ENCODE measurements at regions not wholly inside any gene's neighbourhood (a gene's known extent, or its start where the extent isn't known, plus 50 kb on each side); places are given as distances from the start of the nearest gene placed in this dataset.

DNA sequence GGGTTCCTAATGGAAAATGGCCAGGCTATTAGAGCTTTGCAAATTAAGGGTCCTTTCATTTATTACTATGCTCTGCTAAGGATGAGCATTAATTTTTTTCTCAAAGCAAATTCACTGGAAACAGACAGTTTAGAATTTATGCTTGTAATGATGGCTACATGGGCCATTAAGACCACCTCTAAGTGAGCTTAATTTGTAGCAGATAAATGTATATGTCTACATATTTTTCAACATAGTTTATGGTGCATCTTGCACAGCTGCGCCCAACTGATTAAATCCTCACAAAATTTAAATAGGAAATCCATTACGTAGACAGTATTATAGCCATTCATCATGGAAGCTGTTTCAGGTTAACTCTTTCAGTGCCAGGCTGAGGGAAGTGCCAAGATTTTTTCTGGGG is 220.9 kb downstream of the CBLN1 start:
- no peak for ATAC-seq (replicated peaks; ENCODE audit: extremely low read depth, poor library complexity, severe bottlenecking)
- H3K4me3 Mint-ChIP-seq: no peak overlapping the region

DNA sequence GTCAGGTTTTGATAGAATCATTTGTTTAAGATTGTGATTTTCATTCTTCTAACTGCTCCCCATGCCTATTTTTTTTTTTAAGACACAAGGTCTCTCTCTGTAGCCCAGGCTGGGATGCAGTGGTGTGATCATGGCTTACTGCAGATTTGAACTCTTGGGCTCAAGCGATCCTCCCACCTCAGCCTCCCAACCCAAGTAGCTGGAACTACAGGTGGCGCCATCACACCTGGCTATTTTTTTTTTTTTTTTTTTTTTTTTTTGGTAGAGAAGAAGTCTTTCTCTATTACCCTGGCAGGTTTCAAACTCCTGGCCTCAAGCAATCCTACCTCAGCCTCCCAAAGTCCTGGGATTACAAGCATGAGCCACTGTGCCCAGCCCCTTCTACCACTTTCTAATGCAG is 223.3 kb downstream of the CBLN1 start:
- Mint-ChIP-seq H3K36me3 (ENCODE audit: insufficient read depth) (no peaks in the 10 kb centered on the region), H3K4me3 (no peak overlapping the region), H3K9me3 (peaks cover 14% of the 10 kb centered on the region), H3K4me1 (no peaks in the 10 kb centered on the region), H3K27ac (ENCODE audit: low read depth) (no peak overlapping the region), H3K27me3 (no peaks in the 10 kb centered on the region)
- DNase-seq (ENCODE audit: low spot score in 2 of 2): no peak
- no peak for ATAC-seq (replicated peaks; ENCODE audit: extremely low read depth, poor library complexity, severe bottlenecking)

More for the DNA sequence above, 220.9 kb downstream of the CBLN1 start:
- no peak for DNase-seq (ENCODE audit: low spot score in 2 of 2)
- Mint-ChIP-seq H3K4me1 (no peaks in the 10 kb centered on the region), H3K9me3 (peaks cover 7% of the 10 kb centered on the region), H3K36me3 (ENCODE audit: insufficient read depth) (no peaks in the 10 kb centered on the region), H3K27ac (ENCODE audit: low read depth) (no peak overlapping the region), H3K27me3 (no peaks in the 10 kb centered on the region)

DNA sequence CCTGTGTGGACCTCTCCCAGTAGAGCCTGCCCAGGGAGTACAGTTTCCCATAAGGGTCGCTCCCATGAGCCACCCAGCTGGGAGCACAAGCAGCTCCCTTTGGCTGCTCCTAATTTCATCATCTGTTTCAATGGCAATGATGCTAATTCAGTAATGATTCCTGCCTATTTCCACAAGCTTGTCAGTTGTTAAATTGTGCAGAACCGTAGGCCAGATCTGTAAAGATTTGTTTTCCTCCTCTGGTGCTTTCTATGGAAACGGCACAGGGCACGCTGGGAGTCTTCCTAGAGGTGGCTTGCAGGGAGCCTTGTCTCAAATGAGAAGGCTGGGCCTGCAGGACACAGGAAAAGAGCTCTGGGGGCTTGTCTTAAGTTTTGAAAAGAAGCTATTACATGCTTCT is 223.7 kb downstream of the CBLN1 start:
- Mint-ChIP-seq H3K27me3 (no peaks in the 10 kb centered on the region), H3K4me3 (no peak overlapping the region), H3K9me3 (peaks cover 14% of the 10 kb centered on the region), H3K36me3 (ENCODE audit: insufficient read depth) (no peaks in the 10 kb centered on the region), H3K27ac (ENCODE audit: low read depth) (no peak overlapping the region), H3K4me1 (no peaks in the 10 kb centered on the region)
- ATAC-seq (replicated peaks; ENCODE audit: extremely low read depth, poor library complexity, severe bottlenecking): no peak
- DNase-seq (ENCODE audit: low spot score in 2 of 2): no peak

DNA sequence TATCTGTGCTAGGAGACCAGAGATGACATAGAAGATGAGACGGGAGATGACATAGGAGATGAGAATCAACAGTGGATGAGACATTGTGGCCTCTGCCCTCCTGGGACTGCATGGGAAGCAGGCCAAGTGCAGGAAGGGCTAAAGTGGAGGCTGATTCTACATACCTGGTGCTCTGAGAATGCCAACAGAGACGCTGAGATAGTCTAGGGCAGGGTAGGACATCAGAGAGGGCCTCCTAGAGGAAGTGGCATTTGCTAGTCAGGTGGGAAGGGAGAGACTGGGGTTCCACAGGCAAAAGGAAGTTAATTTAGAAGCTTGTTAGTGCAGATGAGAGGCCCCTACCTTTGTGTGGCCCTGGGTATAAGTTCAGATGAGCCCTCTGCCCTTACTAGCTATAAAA is 224.2 kb downstream of the CBLN1 start:
- Mint-ChIP-seq H3K27ac (ENCODE audit: low read depth) (no peak overlapping the region), H3K4me3 (no peak overlapping the region), H3K27me3 (no peaks in the 10 kb centered on the region), H3K4me1 (no peaks in the 10 kb centered on the region), H3K36me3 (ENCODE audit: insufficient read depth) (no peaks in the 10 kb centered on the region), H3K9me3 (peaks cover 9% of the 10 kb centered on the region)
- no peak for ATAC-seq (replicated peaks; ENCODE audit: extremely low read depth, poor library complexity, severe bottlenecking)
- DNase-seq (ENCODE audit: low spot score in 2 of 2): no peak

DNA sequence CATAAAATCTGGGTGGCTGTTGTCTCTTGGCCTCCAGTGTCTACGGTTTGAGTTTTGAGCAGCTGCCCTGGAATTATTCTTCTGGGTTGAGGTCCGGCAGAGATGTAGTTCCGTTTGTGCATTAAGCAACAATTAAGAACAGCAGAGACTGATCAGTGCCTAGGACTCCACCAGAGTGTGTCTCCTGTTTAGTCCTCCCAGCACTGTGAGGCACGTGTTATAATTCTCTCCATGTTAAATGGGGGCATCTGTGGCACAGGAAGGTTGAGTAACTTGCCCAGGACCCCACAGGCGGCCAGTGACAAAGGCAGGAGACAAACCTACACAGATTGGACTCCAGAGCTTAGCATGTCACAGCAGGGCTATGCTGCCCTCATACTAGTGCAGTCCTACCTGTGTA is 225.1 kb downstream of the CBLN1 start:
- Mint-ChIP-seq H3K4me1 (no peaks in the 10 kb centered on the region), H3K4me3 (no peak overlapping the region), H3K27me3 (no peaks in the 10 kb centered on the region), H3K27ac (ENCODE audit: low read depth) (no peak overlapping the region), H3K9me3 (peaks cover 6% of the 10 kb centered on the region), H3K36me3 (ENCODE audit: insufficient read depth) (no peaks in the 10 kb centered on the region)
- DNase-seq (ENCODE audit: low spot score in 2 of 2) (no peak), ATAC-seq (replicated peaks; ENCODE audit: extremely low read depth, poor library complexity, severe bottlenecking) (no peak)

DNA sequence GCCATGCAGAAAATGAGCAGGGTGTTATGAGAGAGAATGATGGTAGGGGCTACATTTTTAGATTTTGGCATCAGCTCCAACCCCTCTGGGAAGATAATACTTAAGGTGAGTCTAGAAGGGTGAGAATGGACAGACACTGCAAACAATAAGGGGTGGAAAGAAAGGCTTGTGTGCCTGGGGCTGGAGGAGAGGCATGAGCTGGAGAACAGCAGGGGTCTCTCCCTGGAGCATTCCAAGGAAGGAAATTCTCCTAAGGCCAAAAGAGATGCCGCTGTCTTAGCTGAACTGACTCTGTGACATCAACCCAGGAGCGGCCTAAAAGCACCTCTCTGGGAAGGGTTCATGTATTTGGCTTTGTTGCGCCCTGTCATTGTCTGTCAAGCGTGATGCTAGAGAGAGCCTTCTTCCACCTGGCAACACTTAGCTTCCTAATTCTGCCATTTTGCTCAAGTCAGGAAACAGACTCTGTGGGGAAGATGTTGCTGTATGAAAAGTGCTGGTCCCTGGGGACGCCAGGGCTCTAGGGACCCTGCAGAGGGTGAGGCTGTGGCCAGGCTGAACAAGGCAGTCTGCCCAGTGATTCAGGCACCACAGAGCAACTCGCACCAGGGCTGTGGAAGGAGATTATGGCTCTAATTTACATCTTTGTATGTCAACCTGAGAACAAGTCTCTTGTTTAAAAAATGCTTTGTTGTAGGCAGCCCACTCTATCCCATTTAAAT is 225.7 kb downstream of the CBLN1 start:
- H3K27me3 Mint-ChIP-seq: no peaks in the 10 kb centered on the region
- DNase-seq (ENCODE audit: low spot score in 2 of 2): no peak
- no peak overlapping the region for H3K27ac Mint-ChIP-seq (ENCODE audit: low read depth)
- H3K4me1 Mint-ChIP-seq: no peaks in the 10 kb centered on the region
- H3K9me3 Mint-ChIP-seq: peaks cover 6% of the 10 kb centered on the region
- H3K4me3 Mint-ChIP-seq: no peak overlapping the region
- no peaks in the 10 kb centered on the region for H3K36me3 Mint-ChIP-seq (ENCODE audit: insufficient read depth)
- no peak for ATAC-seq (replicated peaks; ENCODE audit: extremely low read depth, poor library complexity, severe bottlenecking)

DNA sequence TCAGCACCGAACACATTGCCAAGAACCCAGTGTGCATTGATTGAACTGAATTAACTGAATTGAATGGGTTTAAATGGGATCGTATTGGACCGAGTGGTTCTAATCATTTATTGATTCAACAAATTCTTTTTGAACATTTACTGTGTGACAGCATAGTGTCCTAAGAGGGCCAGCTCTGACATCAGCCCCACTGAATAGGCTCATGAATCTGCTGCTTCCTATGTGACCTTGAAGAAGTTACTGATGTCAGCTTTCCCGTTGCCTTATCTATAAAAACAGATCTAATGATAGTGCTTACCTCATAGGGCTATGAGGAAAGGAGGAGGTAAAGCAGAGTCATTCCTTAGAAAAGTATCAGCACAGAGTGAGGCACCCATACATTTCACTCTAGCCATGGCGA is 226.3 kb downstream of the CBLN1 start:
- DNase-seq (ENCODE audit: low spot score in 2 of 2): no peak
- no peak overlapping the region for H3K27ac Mint-ChIP-seq (ENCODE audit: low read depth)
- no peak for ATAC-seq (replicated peaks; ENCODE audit: extremely low read depth, poor library complexity, severe bottlenecking)

DNA sequence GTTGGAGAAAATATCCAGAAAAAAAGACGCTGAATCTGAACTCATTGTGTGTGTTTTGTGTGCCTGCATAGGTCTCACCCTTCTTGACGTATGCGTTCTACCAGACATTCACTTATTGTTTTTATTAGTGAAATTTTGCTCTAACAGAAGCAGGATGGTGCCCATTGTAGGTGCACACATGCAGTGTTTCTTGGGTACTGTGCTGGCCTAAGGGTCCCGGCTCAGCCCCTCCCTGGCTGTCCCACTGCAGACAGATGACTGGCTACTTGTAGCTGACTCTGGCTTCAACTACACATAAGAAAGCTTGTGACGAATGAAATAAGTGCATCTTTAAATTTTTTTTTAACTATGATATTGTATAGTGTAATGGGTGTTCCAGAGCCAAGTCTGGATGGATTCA is 227.0 kb downstream of the CBLN1 start:
- no peak for DNase-seq (ENCODE audit: low spot score in 2 of 2)
- no peaks in the 10 kb centered on the region for H3K4me1 Mint-ChIP-seq
- no peak overlapping the region for H3K27ac Mint-ChIP-seq (ENCODE audit: low read depth)
- H3K9me3 Mint-ChIP-seq: peaks cover 6% of the 10 kb centered on the region
- no peaks in the 10 kb centered on the region for H3K27me3 Mint-ChIP-seq
- H3K4me3 Mint-ChIP-seq: no peak overlapping the region
- H3K36me3 Mint-ChIP-seq (ENCODE audit: insufficient read depth): no peaks in the 10 kb centered on the region
- no peak for ATAC-seq (replicated peaks; ENCODE audit: extremely low read depth, poor library complexity, severe bottlenecking)

More for the DNA sequence above, 226.3 kb downstream of the CBLN1 start:
- H3K27me3 Mint-ChIP-seq: no peaks in the 10 kb centered on the region
- H3K36me3 Mint-ChIP-seq (ENCODE audit: insufficient read depth): no peaks in the 10 kb centered on the region
- H3K4me3 Mint-ChIP-seq: no peak overlapping the region
- H3K4me1 Mint-ChIP-seq: no peaks in the 10 kb centered on the region
- H3K9me3 Mint-ChIP-seq: peaks cover 6% of the 10 kb centered on the region

DNA sequence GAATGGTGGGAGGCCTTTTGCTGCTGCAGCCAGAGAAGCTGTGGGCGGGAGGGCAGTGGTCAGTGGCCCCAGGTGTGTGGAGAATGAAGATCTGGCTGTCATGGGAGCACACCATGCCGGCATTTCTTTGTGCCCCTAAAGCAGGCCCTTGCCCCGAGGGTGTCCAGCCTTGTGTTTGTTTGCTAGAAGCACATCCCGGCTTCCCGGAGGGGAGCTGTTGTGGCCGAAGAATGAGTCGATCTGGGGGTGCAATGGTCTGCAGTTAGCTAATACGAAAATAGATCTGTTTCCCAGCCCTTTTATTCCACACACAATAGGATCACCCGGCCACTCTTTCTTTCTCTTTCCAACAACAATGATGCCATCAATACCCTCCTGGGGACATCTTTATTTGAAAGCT is 228.8 kb downstream of the CBLN1 start:
- Mint-ChIP-seq H3K27ac (ENCODE audit: low read depth) (no peak overlapping the region), H3K9me3 (peaks cover 6% of the 10 kb centered on the region), H3K36me3 (ENCODE audit: insufficient read depth) (no peaks in the 10 kb centered on the region), H3K4me3 (no peak overlapping the region), H3K4me1 (no peaks in the 10 kb centered on the region), H3K27me3 (no peaks in the 10 kb centered on the region)
- no peak for ATAC-seq (replicated peaks; ENCODE audit: extremely low read depth, poor library complexity, severe bottlenecking)
- DNase-seq (ENCODE audit: low spot score in 2 of 2): no peak

DNA sequence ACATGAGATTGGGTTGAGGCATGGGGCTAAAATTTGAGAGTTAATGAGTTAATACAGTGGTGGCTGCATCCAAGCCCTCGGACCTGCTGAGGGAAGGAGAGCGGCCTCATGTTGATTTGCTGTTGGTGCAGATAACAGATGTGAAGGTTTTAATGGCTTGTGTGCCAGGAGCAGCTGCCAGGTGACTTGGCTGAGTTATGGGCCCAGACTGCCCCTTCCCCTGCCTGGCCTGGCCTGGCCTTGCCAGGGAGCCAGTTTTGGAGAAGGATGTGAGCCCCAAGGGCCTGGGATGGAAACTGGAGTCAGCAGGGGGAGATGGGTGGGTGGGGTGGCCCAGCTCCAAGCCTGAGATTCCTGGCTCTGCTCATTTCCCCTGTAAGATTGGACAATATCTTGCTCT is 230.1 kb downstream of the CBLN1 start:
- ATAC-seq (replicated peaks; ENCODE audit: extremely low read depth, poor library complexity, severe bottlenecking) (no peak), DNase-seq (ENCODE audit: low spot score in 2 of 2) (no peak)
- H3K27me3 Mint-ChIP-seq: no peaks in the 10 kb centered on the region
- peaks cover 6% of the 10 kb centered on the region for H3K9me3 Mint-ChIP-seq
- H3K27ac Mint-ChIP-seq (ENCODE audit: low read depth): no peak overlapping the region
- no peaks in the 10 kb centered on the region for H3K36me3 Mint-ChIP-seq (ENCODE audit: insufficient read depth)
- no peak overlapping the region for H3K4me3 Mint-ChIP-seq
- no peaks in the 10 kb centered on the region for H3K4me1 Mint-ChIP-seq

DNA sequence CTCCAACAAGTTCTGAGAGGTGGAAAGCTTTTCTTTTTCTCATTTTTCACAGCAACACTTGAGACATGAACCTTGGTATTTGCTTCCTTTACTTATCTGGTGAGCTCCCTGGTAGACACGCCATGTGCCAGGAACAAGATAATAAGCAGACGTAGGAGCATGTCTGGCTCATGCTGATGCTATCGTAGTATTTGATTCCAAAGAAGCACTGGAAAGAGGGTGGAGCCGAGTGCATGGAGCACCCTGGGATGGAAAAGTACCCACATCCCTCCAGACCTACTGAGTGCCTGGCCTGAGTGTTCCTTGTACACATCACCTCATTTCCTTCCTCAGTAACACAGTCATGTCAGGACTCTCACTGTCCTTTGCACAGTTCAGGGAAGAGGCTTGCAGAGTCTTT is 231.0 kb downstream of the CBLN1 start:
- no peak for DNase-seq (ENCODE audit: low spot score in 2 of 2)
- no peak for ATAC-seq (replicated peaks; ENCODE audit: extremely low read depth, poor library complexity, severe bottlenecking)
- Mint-ChIP-seq H3K4me1 (no peaks in the 10 kb centered on the region), H3K9me3 (peaks cover 11% of the 10 kb centered on the region), H3K27ac (ENCODE audit: low read depth) (no peak overlapping the region), H3K36me3 (ENCODE audit: insufficient read depth) (no peaks in the 10 kb centered on the region), H3K27me3 (no peaks in the 10 kb centered on the region), H3K4me3 (no peak overlapping the region)

DNA sequence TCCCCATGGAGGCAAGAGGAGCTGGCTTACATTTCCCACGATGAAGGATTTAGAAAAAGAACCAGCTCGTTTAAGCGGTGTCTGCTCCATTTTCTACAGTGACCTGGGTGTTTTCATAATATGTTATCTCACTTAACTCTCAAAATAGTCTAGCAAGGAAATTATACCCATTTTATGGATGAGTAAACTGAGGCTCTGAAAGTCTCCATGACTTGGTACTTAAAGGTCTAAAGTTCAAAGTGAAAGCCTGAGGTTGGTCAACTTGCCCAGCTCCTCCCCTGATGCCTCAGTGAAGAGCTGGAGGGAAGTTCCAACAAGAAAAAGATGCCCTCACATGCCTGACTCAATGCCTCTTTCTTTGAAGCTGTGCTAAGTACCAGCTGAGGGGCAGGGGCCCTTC is 232.0 kb downstream of the CBLN1 start:
- no peaks in the 10 kb centered on the region for H3K36me3 Mint-ChIP-seq (ENCODE audit: insufficient read depth)
- ATAC-seq (replicated peaks; ENCODE audit: extremely low read depth, poor library complexity, severe bottlenecking) (no peak), DNase-seq (ENCODE audit: low spot score in 2 of 2) (no peak)
- no peak overlapping the region for H3K27ac Mint-ChIP-seq (ENCODE audit: low read depth)
- peaks cover 6% of the 10 kb centered on the region for H3K9me3 Mint-ChIP-seq
- no peaks in the 10 kb centered on the region for H3K27me3 Mint-ChIP-seq
- no peaks in the 10 kb centered on the region for H3K4me1 Mint-ChIP-seq
- H3K4me3 Mint-ChIP-seq: no peak overlapping the region

DNA sequence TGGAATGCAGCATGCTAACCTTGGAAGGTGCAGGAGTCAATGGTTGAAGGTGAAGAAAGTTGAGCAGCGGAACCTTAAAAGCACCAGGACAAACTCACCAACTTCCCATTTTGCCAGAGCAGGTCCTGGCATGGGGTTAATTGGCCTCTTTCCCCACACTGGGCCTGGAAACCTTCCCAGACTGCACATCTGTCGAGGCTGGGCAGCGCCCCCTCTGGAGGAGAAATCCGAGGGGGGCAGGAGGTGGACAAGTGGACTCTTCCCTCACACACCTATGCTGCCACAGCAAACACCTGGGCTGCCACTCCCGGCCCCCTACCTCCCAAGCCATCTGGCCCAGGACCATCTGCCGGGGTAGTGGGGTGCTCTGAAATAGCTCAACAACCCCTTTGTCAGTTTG is 232.4 kb downstream of the CBLN1 start:
- H3K27ac Mint-ChIP-seq (ENCODE audit: low read depth): no peak overlapping the region
- peaks cover 6% of the 10 kb centered on the region for H3K9me3 Mint-ChIP-seq
- no peak overlapping the region for H3K4me3 Mint-ChIP-seq
- H3K27me3 Mint-ChIP-seq: no peaks in the 10 kb centered on the region
- no peaks in the 10 kb centered on the region for H3K36me3 Mint-ChIP-seq (ENCODE audit: insufficient read depth)
- no peaks in the 10 kb centered on the region for H3K4me1 Mint-ChIP-seq
- ATAC-seq (replicated peaks; ENCODE audit: extremely low read depth, poor library complexity, severe bottlenecking) (no peak), DNase-seq (ENCODE audit: low spot score in 2 of 2) (no peak)

All from central memory CD8-positive, alpha-beta T cell (primary cell).